Smooth muscle cell (in vitro differentiated cells): ENCODE measurements at regions not wholly inside any gene's neighbourhood (a gene's known extent, or its start where the extent isn't known, plus 50 kb on each side); places are given as distances from the start of the nearest gene placed in this dataset.

ENCODE experiments used
- DNase-seq: peaks from one replicate; lab custom pipeline; 2025; ENCODE audit not compliant: unreplicated experiment; lab: John Stamatoyannopoulos, UW
- H2AFZ ChIP-seq: fragments of 200-600 bp; sonication (generic); 2 replicates; pipeline ENCODE4 v1.6.0; 2016; ENCODE audit warnings: antibody characterized with exemption, low read depth, mild to moderate bottlenecking
- H3F3A ChIP-seq: fragments of 200-600 bp; sonication (generic); 2 replicates; pipeline ENCODE4 v1.6.0; 2017; ENCODE audit warnings: antibody characterized with exemption, low read depth
- H3K27ac ChIP-seq: fragments of 200-600 bp; sonication (generic); 2 replicates; pipeline ENCODE4 v1.5.1; 2016; ENCODE audit warnings: low read depth, mild to moderate bottlenecking
- H3K27me3 ChIP-seq: fragments of 200-600 bp; sonication (generic); 2 replicates; pipeline ENCODE4 v1.6.1; 2016; ENCODE audit warnings: low read depth, mild to moderate bottlenecking
- H3K36me3 ChIP-seq: fragments of 200-600 bp; sonication (generic); 2 replicates; pipeline ENCODE4 v1.5.1; 2016; ENCODE audit warnings: low read depth
- H3K4me1 ChIP-seq: fragments of 200-600 bp; sonication (generic); 2 replicates; pipeline ENCODE4 v1.5.1; 2016; ENCODE audit warnings: low read depth
- H3K4me2 ChIP-seq: fragments of 200-600 bp; sonication (generic); 2 replicates; pipeline ENCODE4 v1.6.0; 2016; ENCODE audit warnings: mild to moderate bottlenecking
- H3K4me3 ChIP-seq: fragments of 200-600 bp; sonication (generic); 2 replicates; pipeline ENCODE4 v1.5.1; 2016; ENCODE audit warnings: mild to moderate bottlenecking
- H3K79me2 ChIP-seq: fragments of 200-600 bp; sonication (generic); 2 replicates; pipeline ENCODE4 v1.6.0; 2016; ENCODE audit warnings: low read depth, mild to moderate bottlenecking
- H3K9ac ChIP-seq: fragments of 200-600 bp; sonication (generic); 2 replicates; pipeline ENCODE4 v1.6.0; 2016; ENCODE audit warnings: low read depth
- H3K9me3 ChIP-seq: fragments of 200-600 bp; sonication (generic); replicated peaks from 2 replicates; pipeline ENCODE4 v1.5.1; 2016; ENCODE audit warnings: low read depth
- H4K20me1 ChIP-seq: fragments of 200-600 bp; sonication (generic); 2 replicates; pipeline ENCODE4 v1.6.0; 2016; ENCODE audit warnings: low read depth
- WGBS: methylation state at CpG from one replicate; pipeline ENCODE4 v1.1.7; 2016; ENCODE audit warnings: low lambda C conversion rate; 5-methylcytosine and 5-hydroxymethylcytosine counted together
- TF ChIP-seq, protein P1 (sequence below): fragments of 200-600 bp; sonication (generic); IDR thresholded peaks from 2 replicates; pipeline ENCODE4 v1.5.1; 2017; ENCODE audit warnings: borderline replicate concordance, mild to moderate bottlenecking, antibody characterized with exemption; ENCODE audit not compliant: insufficient read depth, poor library complexity, severe bottlenecking

GRCh38 chr7:68679459-68680234, 918.6 kb upstream of the AUTS2 start:
- H3F3A ChIP-seq = no peaks in the 10 kb centered on the region
- H3K36me3 ChIP-seq = no peaks in the 10 kb centered on the region
- WGBS = 88% methylated on average over 7 of the region's 7 CpGs
- no peak overlapping the region for H3K9ac ChIP-seq
- H2AFZ ChIP-seq = no peak overlapping the region
- no peak overlapping the region for H3K4me3 ChIP-seq
- no peaks in the 10 kb centered on the region for H3K79me2 ChIP-seq
- H3K9me3 ChIP-seq = no peaks in the 10 kb centered on the region
- H3K27me3 ChIP-seq = no peaks in the 10 kb centered on the region
- TF ChIP-seq, protein P1, sequence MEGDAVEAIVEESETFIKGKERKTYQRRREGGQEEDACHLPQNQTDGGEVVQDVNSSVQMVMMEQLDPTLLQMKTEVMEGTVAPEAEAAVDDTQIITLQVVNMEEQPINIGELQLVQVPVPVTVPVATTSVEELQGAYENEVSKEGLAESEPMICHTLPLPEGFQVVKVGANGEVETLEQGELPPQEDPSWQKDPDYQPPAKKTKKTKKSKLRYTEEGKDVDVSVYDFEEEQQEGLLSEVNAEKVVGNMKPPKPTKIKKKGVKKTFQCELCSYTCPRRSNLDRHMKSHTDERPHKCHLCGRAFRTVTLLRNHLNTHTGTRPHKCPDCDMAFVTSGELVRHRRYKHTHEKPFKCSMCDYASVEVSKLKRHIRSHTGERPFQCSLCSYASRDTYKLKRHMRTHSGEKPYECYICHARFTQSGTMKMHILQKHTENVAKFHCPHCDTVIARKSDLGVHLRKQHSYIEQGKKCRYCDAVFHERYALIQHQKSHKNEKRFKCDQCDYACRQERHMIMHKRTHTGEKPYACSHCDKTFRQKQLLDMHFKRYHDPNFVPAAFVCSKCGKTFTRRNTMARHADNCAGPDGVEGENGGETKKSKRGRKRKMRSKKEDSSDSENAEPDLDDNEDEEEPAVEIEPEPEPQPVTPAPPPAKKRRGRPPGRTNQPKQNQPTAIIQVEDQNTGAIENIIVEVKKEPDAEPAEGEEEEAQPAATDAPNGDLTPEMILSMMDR = no peak
- no peaks in the 10 kb centered on the region for H4K20me1 ChIP-seq
- no peak overlapping the region for H3K27ac ChIP-seq
- DNase-seq = no peak
- no peaks in the 10 kb centered on the region for H3K4me1 ChIP-seq
- no peak overlapping the region for H3K4me2 ChIP-seq

GRCh38 chr7:68680235-68680872, 917.9 kb upstream of the AUTS2 start:
- no peak overlapping the region for H2AFZ ChIP-seq
- 40% methylated on average over 1 of the region's 1 CpG for WGBS

GRCh38 chr7:68682910-68683309, 915.4 kb upstream of the AUTS2 start:
- no peak overlapping the region for H3K4me2 ChIP-seq
- H3K9ac ChIP-seq = no peak overlapping the region
- H2AFZ ChIP-seq = no peak overlapping the region
- no peaks in the 10 kb centered on the region for H3F3A ChIP-seq
- H3K27me3 ChIP-seq = no peaks in the 10 kb centered on the region
- no peaks in the 10 kb centered on the region for H3K79me2 ChIP-seq
- no peak overlapping the region for H3K4me3 ChIP-seq
- no peaks in the 10 kb centered on the region for H3K9me3 ChIP-seq
- no peaks in the 10 kb centered on the region for H3K4me1 ChIP-seq
- TF ChIP-seq, protein P1 = no peak
- WGBS = 61% methylated on average over 5 of the region's 5 CpGs
- no peak for DNase-seq
- no peaks in the 10 kb centered on the region for H4K20me1 ChIP-seq
- no peak overlapping the region for H3K27ac ChIP-seq
- H3K36me3 ChIP-seq = no peaks in the 10 kb centered on the region

More at GRCh38 chr7:68680235-68680872, 917.9 kb upstream of the AUTS2 start:
- no peaks in the 10 kb centered on the region for H3K9me3 ChIP-seq
- TF ChIP-seq, protein P1 = no peak
- no peak overlapping the region for H3K9ac ChIP-seq
- H4K20me1 ChIP-seq = no peaks in the 10 kb centered on the region
- no peak overlapping the region for H3K4me3 ChIP-seq
- H3F3A ChIP-seq = no peaks in the 10 kb centered on the region
- no peak overlapping the region for H3K27ac ChIP-seq
- no peaks in the 10 kb centered on the region for H3K4me1 ChIP-seq
- H3K4me2 ChIP-seq = no peak overlapping the region
- no peaks in the 10 kb centered on the region for H3K36me3 ChIP-seq
- H3K79me2 ChIP-seq = no peaks in the 10 kb centered on the region
- H3K27me3 ChIP-seq = no peaks in the 10 kb centered on the region
- DNase-seq = no peak
